ENCODE measurements at regions not wholly inside any gene's neighbourhood (a gene's known extent, or its start where the extent isn't known, plus 50 kb on each side); places are given as distances from the start of the nearest gene placed in this dataset.

DNA sequence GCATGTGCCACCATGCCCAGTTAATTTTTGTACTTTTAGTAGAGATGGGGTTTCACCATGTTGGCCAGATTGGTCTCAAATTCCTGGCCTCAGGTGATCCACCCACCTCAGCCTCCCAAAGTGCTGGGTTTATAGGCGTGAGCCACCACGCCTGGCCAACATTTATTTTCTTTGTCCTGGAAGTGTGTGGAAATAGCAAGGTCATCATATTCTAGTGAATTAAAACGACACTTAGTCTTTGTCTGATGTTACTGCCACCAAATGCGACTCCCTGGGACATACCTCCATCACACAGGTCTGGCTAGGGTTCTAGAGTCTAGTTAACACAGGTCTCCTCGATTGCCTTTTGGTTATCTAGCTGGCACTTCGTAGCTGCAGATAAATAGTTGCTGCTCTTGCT, 203.1 kb downstream of the AASDH start:
- TF ChIP-seq TAF1 (IDR thresholded peaks at IDR 0.05; ENCODE audit: borderline replicate concordance, insufficient read depth, low read length) = no peak
- TF ChIP-seq POLR2AphosphoS5 (IDR thresholded peaks at IDR 0.05; ENCODE audit: low read depth, low read length) = no peak
- no peak for TF ChIP-seq FOXP2 (optimal IDR thresholded peaks at IDR 0.05; ENCODE audit: borderline replicate concordance, extremely low read depth, extremely low read length, insufficient read depth)
- no peak for TF ChIP-seq SIN3A (IDR thresholded peaks at IDR 0.05; ENCODE audit: borderline replicate concordance, insufficient read depth, low read length)
